ENCODE measurements at regions not wholly inside any gene's neighbourhood (a gene's known extent, or its start where the extent isn't known, plus 50 kb on each side); places are given as distances from the start of the nearest gene placed in this dataset.

- TF ChIP-seq, protein P1, sequence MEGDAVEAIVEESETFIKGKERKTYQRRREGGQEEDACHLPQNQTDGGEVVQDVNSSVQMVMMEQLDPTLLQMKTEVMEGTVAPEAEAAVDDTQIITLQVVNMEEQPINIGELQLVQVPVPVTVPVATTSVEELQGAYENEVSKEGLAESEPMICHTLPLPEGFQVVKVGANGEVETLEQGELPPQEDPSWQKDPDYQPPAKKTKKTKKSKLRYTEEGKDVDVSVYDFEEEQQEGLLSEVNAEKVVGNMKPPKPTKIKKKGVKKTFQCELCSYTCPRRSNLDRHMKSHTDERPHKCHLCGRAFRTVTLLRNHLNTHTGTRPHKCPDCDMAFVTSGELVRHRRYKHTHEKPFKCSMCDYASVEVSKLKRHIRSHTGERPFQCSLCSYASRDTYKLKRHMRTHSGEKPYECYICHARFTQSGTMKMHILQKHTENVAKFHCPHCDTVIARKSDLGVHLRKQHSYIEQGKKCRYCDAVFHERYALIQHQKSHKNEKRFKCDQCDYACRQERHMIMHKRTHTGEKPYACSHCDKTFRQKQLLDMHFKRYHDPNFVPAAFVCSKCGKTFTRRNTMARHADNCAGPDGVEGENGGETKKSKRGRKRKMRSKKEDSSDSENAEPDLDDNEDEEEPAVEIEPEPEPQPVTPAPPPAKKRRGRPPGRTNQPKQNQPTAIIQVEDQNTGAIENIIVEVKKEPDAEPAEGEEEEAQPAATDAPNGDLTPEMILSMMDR (IDR thresholded peaks at IDR 0.05; ENCODE audit: low read depth, low read length, poor library complexity, severe bottlenecking), result no peak
- no peak for TF ChIP-seq EZH2phosphoT487 (IDR thresholded peaks at IDR 0.05; ENCODE audit: borderline replicate concordance, low read length)
Measured at GRCh38 chr7:126361183-126361582, 891.6 kb downstream of the GRM8 start.

All from DOHH2 (cell line).